Activated CD8-positive, alpha-beta T cell treated with anti-CD3 and anti-CD28 coated beads, Interleukin-2, amount 10 ng/mL, durations not matched to agents 7 days and 5 days (primary cell): ENCODE measurements at regions not wholly inside any gene's neighbourhood (a gene's known extent, or its start where the extent isn't known, plus 50 kb on each side); places are given as distances from the start of the nearest gene placed in this dataset.
"Not testable (repeated sequence)": the region's sequence is repeated elsewhere in the genome, so short reads cannot be mapped to it uniquely, and the experiment has no call there.

Experiments
- ATAC-seq: fragments of 150-1000 bp; cut with Tn5 transposase; one replicate; pipeline ENCODE4 v1.10.0; 2021; ENCODE audit warnings: moderate library complexity
- CTCF ChIA-PET: fragments of 350-600 bp; sonication (Branson Sonifier 250); formaldehyde crosslinking; loops from one replicate; lab custom pipeline; 2021; ENCODE audit warnings: antibody characterized with exemption; lab: Charles Lee
- POLR2A ChIA-PET: fragments of 350-600 bp; sonication (Branson Sonifier 250); formaldehyde crosslinking; loops from one replicate; lab custom pipeline; 2021; ENCODE audit warnings: antibody characterized with exemption; lab: Charles Lee
- DNase-seq: peaks from one replicate; pipeline ENCODE4 v3.0.0-alpha.2; 2020
- H3K27ac Mint-ChIP-seq: one replicate; pipeline ENCODE4 v1.8.0; 2021; ENCODE audit warnings: mild to moderate bottlenecking, mixed read lengths
- H3K27me3 Mint-ChIP-seq: one replicate; pipeline ENCODE4 v1.8.0; 2021; ENCODE audit warnings: low read depth, mixed read lengths
- H3K36me3 Mint-ChIP-seq: one replicate; pipeline ENCODE4 v1.8.0; 2021; ENCODE audit warnings: low read depth, mixed read lengths
- H3K4me1 Mint-ChIP-seq: one replicate; pipeline ENCODE4 v1.8.0; 2021; ENCODE audit warnings: low read depth, mixed read lengths
- H3K4me3 Mint-ChIP-seq: one replicate; pipeline ENCODE4 v1.8.0; 2021; ENCODE audit warnings: mild to moderate bottlenecking, mixed read lengths
- H3K9me3 Mint-ChIP-seq: one replicate; pipeline ENCODE4 v1.8.0; 2022; ENCODE audit warnings: mixed read lengths; ENCODE audit not compliant: insufficient read depth

GRCh38 chrY:18866887-18867551, 93.5 kb upstream of the HSFY2 start:
- DNase-seq, H3K4me3 Mint-ChIP-seq, H3K27me3 Mint-ChIP-seq, H3K27ac Mint-ChIP-seq, H3K4me1 Mint-ChIP-seq, POLR2A ChIA-PET, CTCF ChIA-PET, H3K9me3 Mint-ChIP-seq, H3K36me3 Mint-ChIP-seq, ATAC-seq: not testable (repeated sequence)

GRCh38 chrY:18860856-18861255, 87.3 kb upstream of the HSFY2 start:
- H3K27me3 Mint-ChIP-seq, CTCF ChIA-PET, POLR2A ChIA-PET, H3K4me3 Mint-ChIP-seq, DNase-seq, H3K36me3 Mint-ChIP-seq, ATAC-seq, H3K4me1 Mint-ChIP-seq, H3K9me3 Mint-ChIP-seq, H3K27ac Mint-ChIP-seq: not testable (repeated sequence)

GRCh38 chrY:18858484-18859191, 85.1 kb upstream of the HSFY2 start:
- ATAC-seq, H3K4me3 Mint-ChIP-seq, DNase-seq, POLR2A ChIA-PET, H3K27ac Mint-ChIP-seq, H3K4me1 Mint-ChIP-seq, H3K9me3 Mint-ChIP-seq, H3K36me3 Mint-ChIP-seq, CTCF ChIA-PET, H3K27me3 Mint-ChIP-seq: not testable (repeated sequence)

GRCh38 chrY:18855184-18855583, 81.6 kb upstream of the HSFY2 start:
- DNase-seq, H3K4me1 Mint-ChIP-seq, CTCF ChIA-PET, H3K27me3 Mint-ChIP-seq, H3K4me3 Mint-ChIP-seq, H3K9me3 Mint-ChIP-seq, H3K27ac Mint-ChIP-seq, ATAC-seq, H3K36me3 Mint-ChIP-seq, POLR2A ChIA-PET: not testable (repeated sequence)

GRCh38 chrY:18853323-18853722, 79.8 kb upstream of the HSFY2 start:
- CTCF ChIA-PET: not testable (repeated sequence)

GRCh38 chrY:18836643-18837042, 63.1 kb upstream of the HSFY2 start:
- ATAC-seq, H3K4me3 Mint-ChIP-seq, H3K27me3 Mint-ChIP-seq, H3K4me1 Mint-ChIP-seq, H3K27ac Mint-ChIP-seq, H3K36me3 Mint-ChIP-seq, H3K9me3 Mint-ChIP-seq, CTCF ChIA-PET, DNase-seq, POLR2A ChIA-PET: not testable (repeated sequence)

More at GRCh38 chrY:18853323-18853722, 79.8 kb upstream of the HSFY2 start:
- H3K27me3 Mint-ChIP-seq, H3K36me3 Mint-ChIP-seq, H3K9me3 Mint-ChIP-seq, H3K27ac Mint-ChIP-seq, H3K4me3 Mint-ChIP-seq, DNase-seq, POLR2A ChIA-PET, H3K4me1 Mint-ChIP-seq, ATAC-seq: not testable (repeated sequence)
